Sciatic nerve (tissue), 2 donors: ENCODE measurements at regions not wholly inside any gene's neighbourhood (a gene's known extent, or its start where the extent isn't known, plus 50 kb on each side); places are given as distances from the start of the nearest gene placed in this dataset.

ENCODE experiments used
- ATAC-seq: fragments of 200-7000 bp; cut with Tn5 transposase; one replicate; pipeline ENCODE4 v1.9.1; 2020; ENCODE audit warnings: mild to moderate bottlenecking, moderate library complexity
- DNase-seq: peaks from one replicate; pipeline ENCODE4 v3.0.0-alpha.2; 2020; ENCODE audit warnings: low spot score
- intact Hi-C: fragments of 100-400 bp; cut with DNase I; formaldehyde crosslinking; loops from one replicate; pipeline ENCODE4 v1.14.2; 2022
- donor health status: DM: no; HTN: no; CAD: no.
- donor health status: DM: no; HTN: no; CAD: no.

- intact Hi-C loops: no loop called here
- ATAC-seq (no peak), DNase-seq (no peak)
Observed at GRCh38 chr7:47669901-47670384, 88.0 kb upstream of the TNS3 start.

DNA sequence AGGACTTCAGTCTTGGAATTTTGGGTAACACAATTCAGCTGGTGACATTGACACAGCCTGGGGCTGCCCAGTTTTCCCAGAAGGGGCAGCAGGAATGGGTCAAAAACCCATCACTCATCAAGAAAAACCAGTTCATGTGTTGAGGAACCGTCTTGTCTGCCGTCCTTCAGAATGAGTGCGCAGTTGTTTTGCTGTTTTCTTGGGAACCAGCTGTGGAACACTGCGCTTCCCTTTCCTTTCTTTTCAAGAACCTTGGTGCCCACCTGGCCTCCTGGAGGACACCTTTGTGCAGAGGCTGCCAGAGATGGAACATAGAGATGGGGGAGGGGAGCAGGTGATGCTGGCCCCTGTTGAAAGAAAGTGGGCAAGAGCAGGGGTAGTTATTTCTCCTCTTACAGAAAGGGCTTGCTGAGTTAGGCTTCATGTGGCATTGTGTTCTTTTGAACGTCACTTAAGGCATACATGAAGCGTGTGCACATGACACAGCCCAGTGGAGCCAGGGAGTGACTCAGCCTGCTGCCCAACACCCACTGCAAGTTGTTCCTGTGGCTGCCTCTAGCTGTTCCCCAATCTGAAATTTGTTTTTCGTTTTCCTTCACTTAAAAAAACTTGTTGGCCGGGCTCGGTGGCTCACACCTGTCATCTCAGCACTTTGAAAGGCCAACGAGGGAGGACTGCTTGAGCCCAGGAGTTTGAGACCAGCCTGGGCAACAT lies 87.4 kb upstream of the TNS3 start:
- peak; percentile 94 for ATAC-seq
- intact Hi-C loops: no loop called here
- DNase-seq: peak; percentile 75

DNA sequence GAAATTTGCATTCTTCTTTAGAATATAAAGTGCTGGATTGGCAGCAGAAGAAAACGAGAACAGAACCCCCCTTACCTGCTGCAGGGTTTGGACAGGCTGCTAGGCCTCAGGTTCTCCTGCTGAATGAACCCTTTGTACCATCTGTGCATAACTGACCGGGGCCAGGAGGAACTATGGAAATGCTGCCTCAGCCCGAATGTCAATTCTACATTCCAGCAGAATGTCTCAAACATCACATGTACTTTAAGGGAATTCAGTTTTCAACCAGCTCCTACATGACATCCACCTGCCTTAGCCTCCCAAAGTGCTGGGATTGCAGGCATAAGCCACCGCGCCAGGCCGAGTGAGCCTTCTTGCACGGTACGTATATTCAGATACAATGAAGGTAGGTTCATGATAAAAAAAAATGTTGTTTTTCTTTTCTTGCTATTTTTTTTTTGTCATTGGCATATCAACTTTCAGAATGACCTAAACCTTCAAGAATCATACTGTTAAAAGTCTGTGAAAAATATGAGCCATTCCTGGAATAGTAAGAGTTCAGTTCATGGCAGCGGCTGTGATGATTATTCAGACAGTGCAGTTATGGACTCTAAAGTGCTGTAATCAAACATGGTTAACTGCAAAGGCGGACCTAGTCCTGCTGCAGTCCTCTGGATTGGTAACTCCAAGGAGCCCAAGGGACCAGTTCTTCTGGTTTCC lies 84.4 kb upstream of the TNS3 start:
- DNase-seq: no peak
- intact Hi-C loops: no loop called here
- no peak for ATAC-seq

- ATAC-seq: no peak
- no peak for DNase-seq
Observed at GRCh38 chr7:47664650-47665195, 82.8 kb upstream of the TNS3 start.

GRCh38 chr7:47663851-47664250 lies 81.9 kb upstream of the TNS3 start:
- DNase-seq (no peak), ATAC-seq (no peak)
- intact Hi-C loops: no loop called here

More at GRCh38 chr7:47664650-47665195, 82.8 kb upstream of the TNS3 start:
- intact Hi-C loops: no loop called here

- ATAC-seq: no peak
- intact Hi-C loops: no loop called here
- DNase-seq: no peak
Observed at GRCh38 chr7:47663213-47663612, 81.3 kb upstream of the TNS3 start.

DNA sequence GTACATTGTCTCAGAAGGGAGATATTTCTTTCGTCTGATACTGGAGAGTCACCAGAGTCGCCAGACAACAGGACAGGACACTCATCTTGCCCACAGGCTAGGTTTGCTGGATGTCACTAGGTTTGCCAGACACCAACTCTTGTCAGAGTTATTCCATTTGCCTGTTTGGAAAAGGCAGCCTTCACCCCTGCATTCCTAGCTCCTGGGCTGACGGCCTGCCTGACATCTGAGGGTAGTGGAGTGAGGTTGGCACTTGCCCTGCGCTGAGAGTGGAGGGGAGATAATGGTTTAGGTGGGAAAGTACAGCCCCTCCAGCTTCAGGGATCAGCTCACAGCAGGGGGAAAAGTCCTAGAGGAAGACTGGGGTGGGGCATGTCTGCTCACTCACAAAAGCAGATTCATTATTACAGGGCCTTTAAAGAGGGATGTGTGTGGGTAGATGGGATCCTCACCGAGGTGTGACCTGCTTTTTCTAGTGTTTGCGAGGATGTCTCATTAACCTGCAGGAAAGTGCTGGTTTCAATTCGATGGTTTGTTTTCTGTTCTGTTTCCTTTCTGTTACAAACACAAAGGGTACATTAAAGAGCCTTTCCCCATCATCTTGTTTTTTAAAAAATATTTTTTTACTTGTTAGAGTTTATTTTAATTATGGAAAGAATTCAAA lies 79.3 kb upstream of the TNS3 start:
- ATAC-seq: no peak
- DNase-seq: no peak
- intact Hi-C loops: no loop called here

DNA sequence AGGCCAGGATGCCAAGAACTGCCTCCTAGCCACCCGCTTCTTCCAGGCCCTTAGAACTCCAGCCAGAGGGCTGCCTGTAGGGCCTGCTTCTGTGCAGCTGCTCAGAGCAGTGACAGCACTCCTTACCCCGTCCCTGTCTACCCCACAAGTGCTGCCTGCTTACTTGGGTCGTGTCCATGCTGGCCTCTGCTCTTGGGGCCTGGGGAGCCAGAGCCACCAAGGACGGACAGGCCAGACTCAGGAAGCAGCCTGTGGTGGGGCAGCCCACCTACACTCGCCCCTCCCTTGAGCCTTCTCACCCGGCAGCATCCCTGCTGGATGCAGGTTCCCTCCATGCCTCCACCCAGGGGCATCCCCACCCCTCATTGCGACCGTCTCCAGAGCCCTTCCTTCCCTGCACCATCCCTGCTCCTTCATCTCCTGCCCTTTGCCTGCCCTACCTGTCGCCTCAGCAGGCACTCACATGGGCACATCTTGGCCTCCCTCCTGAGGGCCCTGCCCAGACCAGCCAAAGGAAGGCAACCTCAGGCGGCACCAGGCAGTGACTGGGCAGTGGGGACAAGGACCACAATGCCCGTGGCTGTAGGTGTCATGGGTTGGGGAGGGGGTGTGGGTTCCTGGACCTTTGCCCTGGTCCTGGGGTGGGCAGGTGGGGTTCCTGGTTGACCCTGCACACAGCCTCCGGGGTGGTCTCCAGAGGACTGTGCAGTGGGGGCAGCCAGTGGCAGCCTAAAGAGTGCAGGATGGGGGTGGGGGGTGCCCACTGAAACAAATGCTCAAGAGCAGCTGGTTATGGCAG lies 78.0 kb upstream of the TNS3 start:
- intact Hi-C loops: no loop called here
- peak; percentile 21 for ATAC-seq
- DNase-seq: no peak

- DNase-seq (no peak), ATAC-seq (no peak)
- intact Hi-C loops: no loop called here
Observed at GRCh38 chr7:47658886-47659635, 77.2 kb upstream of the TNS3 start.

GRCh38 chr7:47657126-47657525 lies 75.2 kb upstream of the TNS3 start:
- intact Hi-C loops: no loop called here
- no peak for ATAC-seq
- no peak for DNase-seq

DNA sequence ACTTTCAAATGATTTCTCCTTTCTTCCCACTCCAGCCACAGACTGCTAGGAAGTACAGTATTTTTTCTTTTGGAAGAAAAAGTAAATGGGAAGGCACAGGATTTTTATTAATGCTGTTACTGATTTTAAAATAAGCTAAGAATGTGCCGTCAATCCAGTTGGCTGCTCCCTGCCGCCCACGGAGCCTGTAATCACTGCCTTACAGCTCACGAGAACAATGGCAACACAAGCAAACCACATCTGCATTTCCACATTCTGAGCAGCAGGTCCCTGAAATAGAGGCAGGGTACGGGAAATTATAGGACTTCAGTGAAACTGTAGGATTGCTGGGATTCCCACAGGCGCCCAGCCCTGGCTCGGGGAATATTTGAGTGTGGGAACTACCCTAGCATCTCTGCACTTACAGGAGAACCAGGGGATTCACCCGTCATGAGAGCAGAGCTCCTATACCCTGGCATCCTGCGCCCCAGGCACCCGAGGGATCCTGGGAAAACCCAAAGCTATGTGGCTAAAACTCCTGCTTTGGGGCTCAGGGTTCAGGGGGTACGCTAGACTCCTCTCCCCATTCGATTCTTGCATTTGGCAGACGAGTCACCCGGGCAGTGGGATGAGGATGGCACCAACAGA lies 72.9 kb upstream of the TNS3 start:
- ATAC-seq (no peak), DNase-seq (no peak)
- intact Hi-C loops: no loop called here

GRCh38 chr7:47653550-47654411 lies 71.9 kb upstream of the TNS3 start:
- no peak for DNase-seq
- intact Hi-C loops: no loop called here
- no peak for ATAC-seq

- no peak for ATAC-seq
- intact Hi-C loops: no loop called here
- DNase-seq: no peak
Observed at GRCh38 chr7:47652591-47652990, 70.7 kb upstream of the TNS3 start.

GRCh38 chr7:47651355-47652317 lies 69.7 kb upstream of the TNS3 start:
- DNase-seq (no peak), ATAC-seq (no peak)
- intact Hi-C loops: no loop called here

DNA sequence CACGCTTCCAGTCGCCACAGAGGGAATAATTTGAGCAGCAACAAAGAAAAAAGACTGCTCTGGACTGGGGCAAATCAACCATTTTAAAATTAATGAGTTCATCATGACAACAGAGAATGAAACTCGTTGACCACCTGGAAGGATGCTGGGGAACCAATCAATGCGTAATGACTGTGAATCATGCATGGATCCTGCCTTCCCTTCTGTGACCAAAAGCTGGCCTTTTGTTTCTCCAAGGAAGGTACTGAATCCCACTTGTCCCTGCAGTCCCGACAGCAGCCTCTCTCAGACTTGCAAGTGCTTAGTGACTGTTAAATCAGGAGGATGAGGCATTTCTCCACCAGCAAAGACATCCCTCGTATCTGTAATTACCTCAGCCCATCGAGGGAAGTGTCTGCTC lies 68.0 kb upstream of the TNS3 start:
- DNase-seq (no peak), ATAC-seq (no peak)

More for the DNA sequence above, 68.0 kb upstream of the TNS3 start:
- intact Hi-C loops: no loop called here
